IMR-90 (cell line): ENCODE measurements at regions not wholly inside any gene's neighbourhood (a gene's known extent, or its start where the extent isn't known, plus 50 kb on each side); places are given as distances from the start of the nearest gene placed in this dataset.

Source experiments
- ATAC-seq: fragments of 200-7000 bp; cut with Tn5 transposase; 2 replicates; pipeline ENCODE4 v1.9.1; 2020; ENCODE audit warnings: low read depth, mild to moderate bottlenecking, moderate library complexity
- BruUV-seq: library from RNA; stranded (reverse); fragments of 400-500 nt; replicated peaks from 2 replicates; lab custom pipeline; 2021; lab: Mats Ljungman, UMichigan
- CTCF ChIA-PET: fragments of 300-600 bp; formaldehyde crosslinking; extraction: SDS; loops from one replicate; lab custom pipeline; 2021; ENCODE audit warnings: antibody characterized with exemption; lab: Yijun Ruan, JAX
- POLR2A ChIA-PET: fragments of 300-600 bp; sonication (Branson Sonifier 250); formaldehyde crosslinking; loops from one replicate; lab custom pipeline; 2022; ENCODE audit warnings: antibody characterized with exemption; ENCODE audit not compliant: unreplicated experiment; lab: Charles Lee
- DNase-seq: peaks from one replicate; pipeline ENCODE4 v3.0.0; 2013
- H2AFZ ChIP-seq: replicated peaks from 2 replicates; pipeline ENCODE3; 2013; ENCODE audit warnings: low read length, mild to moderate bottlenecking; ENCODE audit not compliant: poor library complexity
- H2AK5ac ChIP-seq: 2 replicates; pipeline ENCODE4 v1.6.1; 2013; ENCODE audit warnings: low read depth, low read length, inconsistent platforms
- H2AK9ac ChIP-seq: replicated peaks from 2 replicates; pipeline ENCODE3; 2013; ENCODE audit warnings: mild to moderate bottlenecking, low read depth, low read length, moderate library complexity; ENCODE audit not compliant: poor library complexity
- H2BK120ac ChIP-seq: 2 replicates; pipeline ENCODE4 v1.6.1; 2013; ENCODE audit warnings: low read depth, low read length, inconsistent platforms
- H2BK15ac ChIP-seq: 3 replicates; pipeline ENCODE4 v1.6.1; 2013; ENCODE audit warnings: low read depth, low read length, inconsistent platforms
- H2BK20ac ChIP-seq: 2 replicates; pipeline ENCODE4 v1.6.1; 2013; ENCODE audit warnings: low read depth, mild to moderate bottlenecking, inconsistent platforms, low read length, moderate library complexity
- H2BK5ac ChIP-seq: 2 replicates; pipeline ENCODE4 v1.6.1; 2013; ENCODE audit warnings: mild to moderate bottlenecking, low read depth, low read length, inconsistent platforms; ENCODE audit not compliant: poor library complexity, severe bottlenecking
- H3K14ac ChIP-seq: replicated peaks from 2 replicates; pipeline ENCODE4 v1.6.1; 2013; ENCODE audit warnings: low read depth, low read length, inconsistent platforms
- H3K18ac ChIP-seq: 2 replicates; pipeline ENCODE4 v1.6.1; 2013; ENCODE audit warnings: low read depth, low read length, control low read depth
- H3K23ac ChIP-seq: 2 replicates; pipeline ENCODE4 v1.6.1; 2013; ENCODE audit warnings: low read depth, low read length, inconsistent platforms
- H3K27ac ChIP-seq: 2 replicates; pipeline ENCODE4 v1.5.1; 2013; ENCODE audit warnings: mild to moderate bottlenecking, control low read depth, low read length; ENCODE audit not compliant: insufficient read depth
- H3K27me3 ChIP-seq: 2 replicates; pipeline ENCODE4 v1.6.1; 2013; ENCODE audit warnings: low read length; ENCODE audit not compliant: control insufficient read depth, insufficient read depth
- H3K36me3 ChIP-seq: 2 replicates; pipeline ENCODE4 v1.6.1; 2013; ENCODE audit warnings: low read length, mixed read lengths; ENCODE audit not compliant: control insufficient read depth, insufficient read depth
- H3K4ac ChIP-seq: 2 replicates; pipeline ENCODE4 v1.6.1; 2013; ENCODE audit warnings: low read depth, low read length, inconsistent platforms
- H3K4me1 ChIP-seq: 2 replicates; pipeline ENCODE4 v1.6.1; 2013; ENCODE audit warnings: low read length, mixed read lengths; ENCODE audit not compliant: control insufficient read depth, insufficient read depth
- H3K4me2 ChIP-seq: 2 replicates; pipeline ENCODE4 v1.6.1; 2013; ENCODE audit warnings: low read depth, mild to moderate bottlenecking, control low read depth, low read length, moderate library complexity
- H3K4me3 ChIP-seq: 2 replicates; pipeline ENCODE4 v1.5.1; 2013; ENCODE audit warnings: low read depth, mild to moderate bottlenecking, control low read depth, low read length, moderate library complexity; ENCODE audit not compliant: insufficient read depth
- H3K56ac ChIP-seq: 2 replicates; pipeline ENCODE4 v1.6.1; 2013; ENCODE audit warnings: low read length, inconsistent platforms; ENCODE audit not compliant: insufficient read depth; ENCODE audit errors: extremely low read depth
- H3K79me1 ChIP-seq, 2 experiments: 2 replicates each; pipeline ENCODE4 v1.6.1; 2013; ENCODE audit warnings: low read length in 2 of 2, inconsistent platforms in 1 of 2, low read depth in 1 of 2
- H3K9ac ChIP-seq: 2 replicates; pipeline ENCODE4 v1.6.1; 2013; ENCODE audit warnings: low read depth, low read length, control low read depth
- H3K9me1 ChIP-seq: 2 replicates; pipeline ENCODE4 v1.6.1; 2013; ENCODE audit warnings: low read length, inconsistent platforms; ENCODE audit not compliant: insufficient read depth
- H3K9me3 ChIP-seq: 2 replicates; pipeline ENCODE4 v1.6.1; 2013; ENCODE audit warnings: low read length; ENCODE audit not compliant: control insufficient read depth, insufficient read depth
- H4K20me1 ChIP-seq: 2 replicates; pipeline ENCODE4 v1.6.1; 2013; ENCODE audit warnings: low read length, inconsistent platforms; ENCODE audit not compliant: insufficient read depth
- H4K5ac ChIP-seq: 2 replicates; pipeline ENCODE4 v1.6.1; 2013; ENCODE audit warnings: mild to moderate bottlenecking, low read depth, low read length, control low read depth
- H4K8ac ChIP-seq, 2 experiments: 2 replicates each; pipeline ENCODE4 v1.6.1; 2013; ENCODE audit warnings: low read depth in 2 of 2, low read length in 2 of 2, control low read depth in 1 of 2, inconsistent platforms in 1 of 2
- H4K91ac ChIP-seq: 2 replicates; pipeline ENCODE4 v1.6.1; 2013; ENCODE audit warnings: low read depth, low read length, inconsistent platforms; ENCODE audit not compliant: insufficient read depth
- BHLHE40 ChIP-seq: fragments of 150-350 bp; IDR thresholded peaks from 2 replicates; pipeline ENCODE4 v1.6.1; 2016; ENCODE audit warnings: mild to moderate bottlenecking, low read depth, low read length
- CEBPB ChIP-seq: IDR thresholded peaks from 2 replicates; pipeline ENCODE4 v1.6.1; 2012; ENCODE audit warnings: low read depth, low read length, improper control_type of control experiment
- CTCF ChIP-seq: conservative IDR thresholded peaks from 2 replicates; pipeline ENCODE4 v1.5.1; 2012; ENCODE audit warnings: mild to moderate bottlenecking, low read depth, low read length, improper control_type of control experiment
- POLR2A ChIP-seq: IDR thresholded peaks from 2 replicates; pipeline ENCODE4 v1.6.1; 2012; ENCODE audit warnings: mild to moderate bottlenecking, low read depth, low read length
- RAD21 ChIP-seq: IDR thresholded peaks from 2 replicates; pipeline ENCODE4 v1.6.1; 2012; ENCODE audit warnings: low read length, improper control_type of control experiment
- RFX5 ChIP-seq: IDR thresholded peaks from 2 replicates; pipeline ENCODE4 v1.8.0; 2012; ENCODE audit warnings: low read depth, mild to moderate bottlenecking, low read length, moderate library complexity
- WGBS, 2 experiments: methylation state at CpG; one replicate each; pipeline versions ENCODE4 v1.1.5 to v1.1.7; 2013; ENCODE audit warnings: missing lambda C conversion rate in 2 of 2; ENCODE audit not compliant: insufficient read length in 1 of 2; ENCODE audit errors: extremely low coverage in 2 of 2; 5-methylcytosine and 5-hydroxymethylcytosine counted together
- dilution Hi-C: fragments of 300-500 bp; cut with HindIII; formaldehyde crosslinking; loops from one replicate; pipeline ENCODE4 v1.14.3; 2018; ENCODE audit warnings: low sequenced_read_pairs; ENCODE audit not compliant: unreplicated experiment
- in situ Hi-C: fragments of 300-500 bp; cut with MboI; formaldehyde crosslinking; loops from 3 replicates; pipeline ENCODE4 v1.14.3; 2019; ENCODE audit warnings: low sequenced_read_pairs, inconsistent platforms, mixed read lengths
- intact Hi-C: fragments of 100-400 bp; cut with micrococcal nuclease; formaldehyde crosslinking; loops from 2 replicates; pipeline ENCODE4 v1.10.0; 2022
- TF ChIP-seq, protein P1 (sequence below): fragments of 150-350 bp; IDR thresholded peaks from 2 replicates; pipeline ENCODE4 v1.6.1; 2017; ENCODE audit warnings: mild to moderate bottlenecking, antibody characterized with exemption, low read length, low read depth
- TF ChIP-seq, protein P2 (sequence below): fragments of 150-350 bp; IDR thresholded peaks from 2 replicates; pipeline ENCODE4 v1.6.1; 2016; ENCODE audit warnings: low read depth, mild to moderate bottlenecking, low read length, moderate library complexity, borderline replicate concordance

- dilution Hi-C loops (no loop called here), intact Hi-C loops (no loop called here), in situ Hi-C loops (no loop called here)
- Histone ChIP-seq H4K5ac (no peak overlapping the region), H3K4ac (no peak overlapping the region), H3K9ac (no peak overlapping the region), H2BK5ac (no peak overlapping the region), H2BK20ac (no peak overlapping the region), H4K20me1 (no peaks in the 10 kb centered on the region), H3K27me3 (peaks cover 55% of the 10 kb centered on the region), H3K36me3 (no peaks in the 10 kb centered on the region), H4K8ac (no peak overlapping the region), H2AK5ac (no peak overlapping the region), H3K27ac (no peak overlapping the region), H3K14ac (no peak overlapping the region), H2BK120ac (no peak overlapping the region), H3K79me1 (no peaks in the 10 kb centered on the region), H3K9me1 (no peaks in the 10 kb centered on the region), H3K23ac (no peak overlapping the region), H3K9me3 (no peaks in the 10 kb centered on the region), H3K4me1 (no peaks in the 10 kb centered on the region), H3K4me3 (no peak overlapping the region), H4K91ac (no peak overlapping the region), H3K4me2 (no peak overlapping the region), H2AK9ac (no peak overlapping the region), H3K56ac (no peak overlapping the region), H3K18ac (no peak overlapping the region), H2AFZ (no peak overlapping the region), H2BK15ac (no peak overlapping the region)
- DNase-seq = no peak
- TF ChIP-seq RFX5 (no peak), POLR2A (no peak), RAD21 (no peak), BHLHE40 (no peak), CTCF (no peak), CEBPB (no peak)
- TF ChIP-seq, protein P1, sequence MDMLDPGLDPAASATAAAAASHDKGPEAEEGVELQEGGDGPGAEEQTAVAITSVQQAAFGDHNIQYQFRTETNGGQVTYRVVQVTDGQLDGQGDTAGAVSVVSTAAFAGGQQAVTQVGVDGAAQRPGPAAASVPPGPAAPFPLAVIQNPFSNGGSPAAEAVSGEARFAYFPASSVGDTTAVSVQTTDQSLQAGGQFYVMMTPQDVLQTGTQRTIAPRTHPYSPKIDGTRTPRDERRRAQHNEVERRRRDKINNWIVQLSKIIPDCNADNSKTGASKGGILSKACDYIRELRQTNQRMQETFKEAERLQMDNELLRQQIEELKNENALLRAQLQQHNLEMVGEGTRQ = no peak
- TF ChIP-seq, protein P2, sequence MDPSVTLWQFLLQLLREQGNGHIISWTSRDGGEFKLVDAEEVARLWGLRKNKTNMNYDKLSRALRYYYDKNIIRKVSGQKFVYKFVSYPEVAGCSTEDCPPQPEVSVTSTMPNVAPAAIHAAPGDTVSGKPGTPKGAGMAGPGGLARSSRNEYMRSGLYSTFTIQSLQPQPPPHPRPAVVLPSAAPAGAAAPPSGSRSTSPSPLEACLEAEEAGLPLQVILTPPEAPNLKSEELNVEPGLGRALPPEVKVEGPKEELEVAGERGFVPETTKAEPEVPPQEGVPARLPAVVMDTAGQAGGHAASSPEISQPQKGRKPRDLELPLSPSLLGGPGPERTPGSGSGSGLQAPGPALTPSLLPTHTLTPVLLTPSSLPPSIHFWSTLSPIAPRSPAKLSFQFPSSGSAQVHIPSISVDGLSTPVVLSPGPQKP = no peak
- whole genome bisulfite sequencing, 2 experiments = 90% methylated on average over 2 of the region's 5 CpGs; no CpG with 5 or more reads in 1 of the 2 experiments
- ChIA-PET POLR2A (no interaction called here), CTCF (no interaction called here)
- ATAC-seq = no peak
- BruUV-seq = no TSS peak
Observed at GRCh38 chr3:194284351-194284750, 66.8 kb downstream of the CPN2 start.
